MCF 10A (cell line): ENCODE measurements at regions not wholly inside any gene's neighbourhood (a gene's known extent, or its start where the extent isn't known, plus 50 kb on each side); places are given as distances from the start of the nearest gene placed in this dataset.

Experiments
- BruUV-seq: library from RNA; stranded (reverse); fragments of 400-500 nt; replicated peaks from 2 replicates; lab custom pipeline; 2021; lab: Mats Ljungman, UMichigan
- CTCF ChIA-PET: fragments of 300-600 bp; sonication (Branson Sonifier 250); formaldehyde crosslinking; extraction: SDS; loops from one replicate; lab custom pipeline; 2021; ENCODE audit warnings: antibody characterized with exemption, inconsistent platforms; lab: Yijun Ruan, JAX
- POLR2A ChIA-PET: fragments of 300-600, 350-650 bp; sonication (Branson Sonifier 250); formaldehyde crosslinking; extraction: SDS; loops from one replicate; lab custom pipeline; 2020; ENCODE audit warnings: antibody characterized with exemption, inconsistent platforms; lab: Yijun Ruan, JAX
- DNase-seq: peaks from one replicate; pipeline ENCODE4 v3.0.0-alpha.2; 2018; ENCODE audit not compliant: unreplicated experiment
- H3K27ac Mint-ChIP-seq: one replicate; pipeline ENCODE4 v1.8.0; 2022; ENCODE audit warnings: mild to moderate bottlenecking, low read depth, mixed read lengths; ENCODE audit not compliant: unreplicated experiment
- H3K27me3 Mint-ChIP-seq: one replicate; pipeline ENCODE4 v1.8.0; 2022; ENCODE audit warnings: mixed read lengths; ENCODE audit not compliant: insufficient read depth, unreplicated experiment
- H3K36me3 Mint-ChIP-seq: one replicate; pipeline ENCODE4 v1.8.0; 2022; ENCODE audit warnings: mild to moderate bottlenecking, moderate library complexity, mixed read lengths; ENCODE audit not compliant: insufficient read depth, unreplicated experiment
- H3K4me1 Mint-ChIP-seq: one replicate; pipeline ENCODE4 v1.8.0; 2022; ENCODE audit warnings: mixed read lengths; ENCODE audit not compliant: insufficient read depth, unreplicated experiment
- H3K4me3 Mint-ChIP-seq: one replicate; pipeline ENCODE4 v1.8.0; 2022; ENCODE audit warnings: mild to moderate bottlenecking, moderate library complexity, mixed read lengths; ENCODE audit not compliant: unreplicated experiment
- H3K9me3 Mint-ChIP-seq: one replicate; pipeline ENCODE4 v1.8.0; 2022; ENCODE audit warnings: mixed read lengths; ENCODE audit not compliant: unreplicated experiment
- CTCF ChIP-seq: fragments of 200-600 bp; IDR thresholded peaks from one replicate; pipeline ENCODE4 v1.8.0; 2022; ENCODE audit warnings: antibody characterized with exemption, mild to moderate bottlenecking; ENCODE audit not compliant: unreplicated experiment
- intact Hi-C: fragments of 100-400 bp; cut with micrococcal nuclease; formaldehyde crosslinking; loops from 2 replicates; pipeline ENCODE4 v1.14.1; 2022

- no peaks in the 10 kb centered on the region for H3K4me1 Mint-ChIP-seq
- no peaks in the 10 kb centered on the region for H3K9me3 Mint-ChIP-seq
- H3K27ac Mint-ChIP-seq, result no peak overlapping the region
- no peak overlapping the region for H3K4me3 Mint-ChIP-seq
- no peaks in the 10 kb centered on the region for H3K36me3 Mint-ChIP-seq
- no peak for TF ChIP-seq CTCF
- BruUV-seq, result no TSS peak
- no peak for DNase-seq
- ChIA-PET POLR2A (no interaction called here), CTCF (no interaction called here)
- H3K27me3 Mint-ChIP-seq, result no peaks in the 10 kb centered on the region
- intact Hi-C loops, result no loop called here
Observed at GRCh38 chr11:37574361-37574760, 976.3 kb upstream of the RAG2 start.

- Mint-ChIP-seq H3K9me3 (no peaks in the 10 kb centered on the region), H3K4me3 (no peak overlapping the region), H3K4me1 (no peaks in the 10 kb centered on the region), H3K27ac (no peak overlapping the region), H3K27me3 (no peaks in the 10 kb centered on the region), H3K36me3 (no peaks in the 10 kb centered on the region)
- ChIA-PET CTCF (no interaction called here), POLR2A (no interaction called here)
- BruUV-seq, result no TSS peak
- intact Hi-C loops, result no loop called here
- no peak for DNase-seq
- no peak for TF ChIP-seq CTCF
Observed at GRCh38 chr11:37572491-37573171, 974.6 kb upstream of the RAG2 start.

- Mint-ChIP-seq H3K4me3 (no peak overlapping the region), H3K27ac (no peak overlapping the region), H3K4me1 (no peaks in the 10 kb centered on the region), H3K36me3 (no peaks in the 10 kb centered on the region), H3K9me3 (no peaks in the 10 kb centered on the region), H3K27me3 (no peaks in the 10 kb centered on the region)
- POLR2A ChIA-PET, result interaction anchor here (0.6 kb wide), 1 partner anchor 734 kb away, joined by 3 read pairs; no protein-coding TSS in a partner anchor
- no TSS peak for BruUV-seq
- TF ChIP-seq CTCF, result no peak
- DNase-seq, result no peak
- intact Hi-C loops, result no loop called here
- CTCF ChIA-PET, result interaction anchor here (1.2 kb wide), 1 partner anchor 13 kb away, joined by 3 read pairs; no protein-coding TSS in a partner anchor
Observed at GRCh38 chr11:37571246-37571645, 973.2 kb upstream of the RAG2 start.

- Mint-ChIP-seq H3K9me3 (no peaks in the 10 kb centered on the region), H3K27me3 (no peaks in the 10 kb centered on the region), H3K36me3 (no peaks in the 10 kb centered on the region), H3K4me1 (no peaks in the 10 kb centered on the region), H3K4me3 (no peak overlapping the region), H3K27ac (no peak overlapping the region)
- ChIA-PET CTCF (no interaction called here), POLR2A (interaction anchor here (0.7 kb wide), 1 partner anchor 1211 kb away, joined by 3 read pairs; no protein-coding TSS in a partner anchor)
- no peak for DNase-seq
- no TSS peak for BruUV-seq
- TF ChIP-seq CTCF, result no peak
- intact Hi-C loops, result no loop called here
Observed at GRCh38 chr11:37560991-37561390, 963.0 kb upstream of the RAG2 start.
